ENCODE measurements at regions not wholly inside any gene's neighbourhood (a gene's known extent, or its start where the extent isn't known, plus 50 kb on each side); places are given as distances from the start of the nearest gene placed in this dataset.
"Not testable (repeated sequence)": the region's sequence is repeated elsewhere in the genome, so short reads cannot be mapped to it uniquely, and the experiment has no call there.

GRCh38 chr3:182143903-182144302, 432.2 kb downstream of the SOX2 start:
- no peak for DNase-seq

- no peak for DNase-seq
Measured at GRCh38 chr3:182148360-182148759, 436.6 kb downstream of the SOX2 start.

GRCh38 chr3:182149594-182149993, 437.9 kb downstream of the SOX2 start:
- DNase-seq = no peak

- not testable (repeated sequence) for DNase-seq
Measured at GRCh38 chr3:182156326-182156725, 444.6 kb downstream of the SOX2 start.

- DNase-seq = no peak
Measured at GRCh38 chr3:182165234-182165633, 453.5 kb downstream of the SOX2 start.

- DNase-seq = no peak
Measured at GRCh38 chr3:182172534-182172933, 460.8 kb downstream of the SOX2 start.

GRCh38 chr3:182178488-182179200, 466.9 kb downstream of the SOX2 start:
- DNase-seq = no peak

GRCh38 chr3:182179631-182180030, 467.9 kb downstream of the SOX2 start:
- peak; percentile 59 for DNase-seq

GRCh38 chr3:182180654-182181385, 469.1 kb downstream of the SOX2 start:
- DNase-seq = peak; percentile 7

- DNase-seq = peak; percentile 29
Measured at GRCh38 chr3:182182531-182182968, 470.8 kb downstream of the SOX2 start.

GRCh38 chr3:182183716-182184430, 472.1 kb downstream of the SOX2 start:
- no peak for DNase-seq

- DNase-seq = no peak
Measured at GRCh38 chr3:182185313-182185712, 473.6 kb downstream of the SOX2 start.

- no peak for DNase-seq
Measured at GRCh38 chr3:182190056-182190455, 478.3 kb downstream of the SOX2 start.

- DNase-seq = no peak
Measured at GRCh38 chr3:182198345-182198744, 486.6 kb downstream of the SOX2 start.

GRCh38 chr3:182201456-182202168, 489.9 kb downstream of the SOX2 start:
- no peak for DNase-seq

- DNase-seq = peak; percentile 74
Measured at GRCh38 chr3:182212479-182213076, 500.9 kb downstream of the SOX2 start.

GRCh38 chr3:182214416-182214815, 502.7 kb downstream of the SOX2 start:
- DNase-seq = no peak

GRCh38 chr3:182215881-182216280, 504.2 kb downstream of the SOX2 start:
- no peak for DNase-seq

- no peak for DNase-seq
Measured at GRCh38 chr3:182216311-182216970, 504.7 kb downstream of the SOX2 start.

GRCh38 chr3:182220013-182220412, 508.3 kb downstream of the SOX2 start:
- no peak for DNase-seq

- no peak for DNase-seq
Measured at GRCh38 chr3:182220471-182220870, 508.7 kb downstream of the SOX2 start.

- DNase-seq = no peak
Measured at GRCh38 chr3:182226995-182227394, 515.3 kb downstream of the SOX2 start.

All from DMS79 treated with DMSO at 0.1 percent for 48 hours (cell line).